GM12878 (cell line): ENCODE measurements at regions not wholly inside any gene's neighbourhood (a gene's known extent, or its start where the extent isn't known, plus 50 kb on each side); places are given as distances from the start of the nearest gene placed in this dataset.

ENCODE experiments used
- ATAC-seq: fragments of 200-7000 bp; cut with Tn5 transposase; 3 replicates; pipeline ENCODE4 v1.9.1; 2020; ENCODE audit warnings: mild to moderate bottlenecking, moderate library complexity
- BruUV-seq: library from RNA; stranded (reverse); fragments of 400-500 nt; replicated peaks from 2 replicates; lab custom pipeline; 2021; lab: Mats Ljungman, UMichigan
- CTCF ChIA-PET: fragments of 300-600 bp; sonication (Branson Sonifier 250); formaldehyde crosslinking; extraction: SDS; loops from one replicate; lab custom pipeline; 2021; ENCODE audit warnings: inconsistent platforms; lab: Yijun Ruan, JAX
- POLR2A ChIA-PET: fragments of 350-600 bp; formaldehyde crosslinking; extraction: SDS; loops from one replicate; lab custom pipeline; 2021; ENCODE audit warnings: inconsistent platforms; lab: Charles Lee
- RAD21 ChIA-PET: fragments of 300-600 bp; sonication (Branson Sonifier 250); formaldehyde crosslinking; loops from one replicate; lab custom pipeline; 2023; ENCODE audit warnings: antibody characterized with exemption; ENCODE audit not compliant: unreplicated experiment; lab: Charles Lee
- SMC1A ChIA-PET: fragments of 300-600 bp; sonication (Branson Sonifier 250); formaldehyde crosslinking; loops from one replicate; lab custom pipeline; 2023; ENCODE audit not compliant: unreplicated experiment, uncharacterized antibody; lab: Charles Lee
- DNase-seq: peaks from one replicate; pipeline ENCODE4 v3.0.0-alpha.2; 2011; ENCODE audit warnings: low read depth, low spot score
- FAIRE-seq: peaks from 3 replicates; lab custom pipeline; 2011; peaks lifted over from hg19 to GRCh38; lab: Jason Lieb, UNC
- H2AFZ ChIP-seq: 2 replicates; pipeline ENCODE4 v1.6.0; 2011; ENCODE audit warnings: low read depth, low read length, control low read depth; ENCODE audit not compliant: control insufficient read depth
- H3K27ac ChIP-seq: 2 replicates; pipeline ENCODE4 v1.5.1; 2011; ENCODE audit warnings: control low read depth; ENCODE audit not compliant: control insufficient read depth, insufficient read depth
- H3K27me3 ChIP-seq, 2 experiments: replicated peaks in 1 of 2; 2 replicates each; pipeline versions ENCODE4 v1.6.0 to v1.6.1; 2011; ENCODE audit warnings: low read length in 1 of 2; ENCODE audit not compliant: control insufficient read depth in 2 of 2, insufficient read depth in 2 of 2
- H3K36me3 ChIP-seq, 2 experiments: 2 replicates each; pipeline ENCODE4 v1.5.1; 2011; ENCODE audit warnings: low read length in 1 of 2; ENCODE audit not compliant: control insufficient read depth in 2 of 2, insufficient read depth in 2 of 2
- H3K4me1 ChIP-seq: 2 replicates; pipeline ENCODE4 v1.6.1; 2011; ENCODE audit warnings: mild to moderate bottlenecking, low read length, moderate library complexity, mixed read lengths; ENCODE audit not compliant: control insufficient read depth, insufficient read depth
- H3K4me2 ChIP-seq: 2 replicates; pipeline ENCODE4 v1.6.0; 2011; ENCODE audit warnings: control low read depth; ENCODE audit not compliant: control insufficient read depth, insufficient read depth
- H3K4me3 ChIP-seq: fragments of 200-600 bp; sonication (generic); 2 replicates; pipeline ENCODE4 v1.5.1; 2016
- H3K79me2 ChIP-seq: 2 replicates; pipeline ENCODE4 v1.6.0; 2011; ENCODE audit warnings: low read length; ENCODE audit not compliant: control insufficient read depth, insufficient read depth
- H3K9ac ChIP-seq: 2 replicates; pipeline ENCODE4 v1.8.0; 2011; ENCODE audit warnings: low read length, control low read depth, mixed read lengths; ENCODE audit not compliant: control insufficient read depth, insufficient read depth
- H3K9me3 ChIP-seq: replicated peaks from 3 replicates; pipeline ENCODE4 v1.5.1; 2011; ENCODE audit warnings: mild to moderate bottlenecking, low read length; ENCODE audit not compliant: control insufficient read depth, insufficient read depth
- H4K20me1 ChIP-seq: 2 replicates; pipeline ENCODE4 v1.6.0; 2011; ENCODE audit not compliant: control insufficient read depth, insufficient read depth
- MEF2B ChIP-seq: fragments of 450-650 bp; IDR thresholded peaks from 2 replicates; pipeline ENCODE4 v1.6.1; 2018; ENCODE audit warnings: mild to moderate bottlenecking, moderate library complexity; ENCODE audit not compliant: partially characterized antibody, poor library complexity, severe bottlenecking
- MYC ChIP-seq: IDR thresholded peaks from 2 replicates; pipeline ENCODE4 v1.6.1; 2011; ENCODE audit warnings: mild to moderate bottlenecking, low read length, moderate library complexity, inconsistent platforms; ENCODE audit not compliant: insufficient read depth, insufficient replicate concordance, insufficient read length, severe bottlenecking
- WGBS: methylation state at CpG from one replicate; pipeline ENCODE4 v1.1.6; 2016; ENCODE audit warnings: low lambda C conversion rate; ENCODE audit not compliant: insufficient replicate concordance, insufficient coverage; ENCODE audit errors: missing lambda C conversion rate; 5-methylcytosine and 5-hydroxymethylcytosine counted together
- in situ Hi-C: fragments of 300-500 bp; cut with MboI; formaldehyde crosslinking; loops from 9 replicates; pipeline ENCODE4 v1.14.3; 2018; ENCODE audit warnings: mixed read lengths
- intact Hi-C: fragments of 100-400 bp; cut with micrococcal nuclease; formaldehyde crosslinking; loops from one replicate; pipeline ENCODE4 v1.14.2; 2022; ENCODE audit not compliant: unreplicated experiment
- TF ChIP-seq, protein P1 (sequence below): fragments of 450-650 bp; IDR thresholded peaks from 2 replicates; pipeline ENCODE4 v1.6.1; 2017; ENCODE audit warnings: mild to moderate bottlenecking, moderate library complexity
- TF ChIP-seq, protein P2 (sequence below): IDR thresholded peaks from 2 replicates; pipeline ENCODE4 v1.6.1; 2012; ENCODE audit warnings: low read depth, low read length, improper control_type of control experiment

DNA sequence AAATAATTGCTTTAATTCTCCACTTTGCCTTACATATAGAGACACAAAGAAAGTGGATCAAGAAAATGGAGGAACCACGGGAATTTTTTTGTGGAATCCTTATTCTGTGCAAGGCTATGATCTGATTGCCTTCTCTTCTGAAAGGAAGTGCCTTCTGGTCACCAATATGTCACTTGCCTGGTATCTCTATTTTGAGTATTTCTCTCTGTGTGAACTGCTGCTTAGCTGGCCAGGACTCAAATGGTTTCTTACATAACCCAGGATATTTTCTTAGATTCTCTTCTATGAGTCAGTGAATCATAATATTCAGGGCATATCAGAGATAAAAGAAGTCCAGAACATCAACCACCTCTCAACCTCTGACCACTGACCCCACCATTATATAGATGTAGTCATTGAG is 156.1 kb downstream of the DIO2 start:
- SMC1A ChIA-PET, result interaction anchor here (0.8 to 1.8 kb wide), 3 partner anchors 21 to 808 kb away, joined by 3 to 10 read pairs (median 4); no protein-coding TSS in a partner anchor
- intact Hi-C loops, result no loop called here
- no peak for DNase-seq

More for the DNA sequence above, 156.1 kb downstream of the DIO2 start:
- H2AFZ ChIP-seq, result no peak overlapping the region
- no peaks in the 10 kb centered on the region for H3K27me3 ChIP-seq
- H3K79me2 ChIP-seq, result no peaks in the 10 kb centered on the region
- ATAC-seq, result no peak
- POLR2A ChIA-PET, result no interaction called here
- FAIRE-seq, result no peak
- no peaks in the 10 kb centered on the region for H3K36me3 ChIP-seq
- TF ChIP-seq, protein P1, sequence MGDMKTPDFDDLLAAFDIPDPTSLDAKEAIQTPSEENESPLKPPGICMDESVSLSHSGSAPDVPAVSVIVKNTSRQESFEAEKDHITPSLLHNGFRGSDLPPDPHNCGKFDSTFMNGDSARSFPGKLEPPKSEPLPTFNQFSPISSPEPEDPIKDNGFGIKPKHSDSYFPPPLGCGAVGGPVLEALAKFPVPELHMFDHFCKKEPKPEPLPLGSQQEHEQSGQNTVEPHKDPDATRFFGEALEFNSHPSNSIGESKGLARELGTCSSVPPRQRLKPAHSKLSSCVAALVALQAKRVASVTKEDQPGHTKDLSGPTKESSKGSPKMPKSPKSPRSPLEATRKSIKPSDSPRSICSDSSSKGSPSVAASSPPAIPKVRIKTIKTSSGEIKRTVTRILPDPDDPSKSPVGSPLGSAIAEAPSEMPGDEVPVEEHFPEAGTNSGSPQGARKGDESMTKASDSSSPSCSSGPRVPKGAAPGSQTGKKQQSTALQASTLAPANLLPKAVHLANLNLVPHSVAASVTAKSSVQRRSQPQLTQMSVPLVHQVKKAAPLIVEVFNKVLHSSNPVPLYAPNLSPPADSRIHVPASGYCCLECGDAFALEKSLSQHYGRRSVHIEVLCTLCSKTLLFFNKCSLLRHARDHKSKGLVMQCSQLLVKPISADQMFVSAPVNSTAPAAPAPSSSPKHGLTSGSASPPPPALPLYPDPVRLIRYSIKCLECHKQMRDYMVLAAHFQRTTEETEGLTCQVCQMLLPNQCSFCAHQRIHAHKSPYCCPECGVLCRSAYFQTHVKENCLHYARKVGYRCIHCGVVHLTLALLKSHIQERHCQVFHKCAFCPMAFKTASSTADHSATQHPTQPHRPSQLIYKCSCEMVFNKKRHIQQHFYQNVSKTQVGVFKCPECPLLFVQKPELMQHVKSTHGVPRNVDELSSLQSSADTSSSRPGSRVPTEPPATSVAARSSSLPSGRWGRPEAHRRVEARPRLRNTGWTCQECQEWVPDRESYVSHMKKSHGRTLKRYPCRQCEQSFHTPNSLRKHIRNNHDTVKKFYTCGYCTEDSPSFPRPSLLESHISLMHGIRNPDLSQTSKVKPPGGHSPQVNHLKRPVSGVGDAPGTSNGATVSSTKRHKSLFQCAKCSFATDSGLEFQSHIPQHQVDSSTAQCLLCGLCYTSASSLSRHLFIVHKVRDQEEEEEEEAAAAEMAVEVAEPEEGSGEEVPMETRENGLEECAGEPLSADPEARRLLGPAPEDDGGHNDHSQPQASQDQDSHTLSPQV, result no peak
- TF ChIP-seq MEF2B (no peak), MYC (no peak)
- TF ChIP-seq, protein P2, sequence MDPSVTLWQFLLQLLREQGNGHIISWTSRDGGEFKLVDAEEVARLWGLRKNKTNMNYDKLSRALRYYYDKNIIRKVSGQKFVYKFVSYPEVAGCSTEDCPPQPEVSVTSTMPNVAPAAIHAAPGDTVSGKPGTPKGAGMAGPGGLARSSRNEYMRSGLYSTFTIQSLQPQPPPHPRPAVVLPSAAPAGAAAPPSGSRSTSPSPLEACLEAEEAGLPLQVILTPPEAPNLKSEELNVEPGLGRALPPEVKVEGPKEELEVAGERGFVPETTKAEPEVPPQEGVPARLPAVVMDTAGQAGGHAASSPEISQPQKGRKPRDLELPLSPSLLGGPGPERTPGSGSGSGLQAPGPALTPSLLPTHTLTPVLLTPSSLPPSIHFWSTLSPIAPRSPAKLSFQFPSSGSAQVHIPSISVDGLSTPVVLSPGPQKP, result no peak
- 0% methylated on average over 1 of the region's 1 CpG for WGBS
- in situ Hi-C loops, result loop anchor here (10.0 kb wide), 1 partner anchor 790 kb away; no protein-coding TSS in a partner anchor
- no peaks in the 10 kb centered on the region for H3K9me3 ChIP-seq
- CTCF ChIA-PET, result interaction anchor here (0.7 to 3.3 kb wide), 7 partner anchors 22 to 942 kb away, joined by 3 to 11 read pairs (median 5); no protein-coding TSS in a partner anchor
- no peaks in the 10 kb centered on the region for H3K4me1 ChIP-seq
- no peak overlapping the region for H3K27ac ChIP-seq
- no peak overlapping the region for H3K4me2 ChIP-seq
- RAD21 ChIA-PET, result interaction anchor here (1.2 kb wide), 1 partner anchor 932 kb away, joined by 5 read pairs; no protein-coding TSS in a partner anchor
- BruUV-seq, result no TSS peak
- H4K20me1 ChIP-seq, result no peaks in the 10 kb centered on the region
- no peak overlapping the region for H3K9ac ChIP-seq
- no peak overlapping the region for H3K4me3 ChIP-seq
